GM21619 (cell line): ENCODE measurements at regions not wholly inside any gene's neighbourhood (a gene's known extent, or its start where the extent isn't known, plus 50 kb on each side); places are given as distances from the start of the nearest gene placed in this dataset.

Experiments used
- ATAC-seq: cut with Tn5 transposase; IDR thresholded peaks from one replicate; pipeline ENCODE4 v1.9.1; 2021; ENCODE audit not compliant: unreplicated experiment

GRCh38 chr16:48905632-48906505 lies 295.9 kb upstream of the N4BP1 start:
- ATAC-seq = no peak

- ATAC-seq = no peak
Measured at GRCh38 chr16:48904333-48904732, 294.4 kb upstream of the N4BP1 start.

DNA sequence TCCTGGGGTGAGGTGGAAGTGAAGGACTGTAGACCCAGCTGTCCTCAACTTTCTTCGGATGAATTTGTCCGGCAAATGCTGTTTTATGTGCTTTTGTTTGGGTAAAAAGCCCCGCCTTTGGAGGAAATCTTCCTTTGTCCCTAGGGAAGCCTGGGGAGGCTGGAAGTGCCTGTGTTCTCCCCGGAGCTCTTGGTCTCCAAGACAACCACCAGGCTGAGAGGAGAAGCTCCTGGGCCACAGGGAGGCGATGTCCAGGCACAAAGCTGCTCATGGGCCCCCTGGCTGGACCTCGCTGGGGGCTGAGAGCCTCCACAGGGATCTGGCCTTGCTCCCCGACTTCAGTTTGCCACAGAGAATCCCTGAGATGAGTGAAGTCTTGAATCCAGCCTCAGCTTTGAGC lies 293.1 kb upstream of the N4BP1 start:
- ATAC-seq = no peak

GRCh38 chr16:48901712-48902374 lies 291.9 kb upstream of the N4BP1 start:
- ATAC-seq = no peak

- no peak for ATAC-seq
Measured at GRCh38 chr16:48899500-48899899, 289.5 kb upstream of the N4BP1 start.

- no peak for ATAC-seq
Measured at GRCh38 chr16:48897698-48898205, 287.8 kb upstream of the N4BP1 start.

DNA sequence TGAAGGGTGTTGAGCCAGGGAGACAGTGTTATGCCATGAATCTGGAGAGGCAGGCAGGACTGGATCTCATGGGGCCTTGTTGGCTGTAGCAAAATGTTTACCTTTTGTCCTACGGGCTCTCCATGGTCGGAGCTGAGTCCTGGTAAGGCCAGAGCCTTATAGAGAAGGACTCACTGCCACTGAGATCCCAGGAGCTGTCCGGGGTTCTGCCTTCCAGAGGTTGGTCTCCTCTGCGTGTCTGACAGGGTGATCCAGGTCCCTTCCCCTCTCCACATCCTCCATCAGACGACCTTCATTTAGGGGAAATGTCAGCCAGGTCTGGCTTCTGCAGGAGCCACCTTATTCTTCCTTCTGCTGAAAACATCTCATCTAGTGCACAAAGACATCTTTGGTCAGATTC lies 285.2 kb upstream of the N4BP1 start:
- no peak for ATAC-seq

DNA sequence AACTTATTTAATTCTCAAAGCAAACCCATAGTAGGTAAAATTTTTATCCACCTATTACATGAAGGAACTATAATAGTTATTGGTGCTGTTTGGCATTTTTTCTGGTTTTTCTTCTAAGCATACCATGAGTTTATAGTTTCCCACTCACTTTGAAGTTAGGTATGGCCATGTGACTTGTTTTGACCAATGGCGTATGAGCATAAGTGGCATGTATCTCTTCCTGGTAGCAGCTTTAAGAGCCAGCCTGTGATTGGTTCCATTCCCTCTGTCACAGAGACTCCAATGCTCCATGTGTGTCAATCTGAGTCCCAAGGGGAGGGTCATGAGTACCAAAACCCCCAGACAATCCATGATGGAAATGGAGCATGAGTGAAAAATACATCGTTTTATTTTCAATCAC lies 282.9 kb upstream of the N4BP1 start:
- ATAC-seq = no peak

DNA sequence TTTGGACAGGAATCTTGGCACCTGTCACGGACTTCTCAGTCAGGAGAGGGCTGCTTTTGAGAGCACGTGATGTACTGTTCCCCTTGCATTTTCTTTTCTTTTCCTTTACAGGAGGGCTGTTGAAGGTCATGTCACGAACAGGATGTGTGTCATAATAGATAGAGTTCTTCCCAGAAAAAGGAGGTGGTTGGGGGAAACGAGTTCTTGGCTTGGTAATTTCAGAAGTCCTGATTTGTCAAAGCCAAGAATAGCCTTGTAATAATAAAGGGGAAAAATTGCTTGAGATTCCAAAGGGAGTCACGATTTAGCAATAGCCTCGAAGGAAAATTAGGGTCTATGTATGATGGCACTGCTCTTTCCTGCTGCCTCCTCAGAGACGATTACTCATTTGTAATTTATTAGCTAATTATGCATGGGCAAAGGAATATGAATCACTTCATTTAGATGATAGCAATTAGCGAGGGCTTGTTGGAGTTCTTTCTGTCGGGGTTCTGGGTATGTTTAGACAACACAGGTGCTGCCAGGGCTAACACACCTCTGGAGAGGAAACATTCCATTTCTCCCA lies 277.7 kb upstream of the N4BP1 start:
- ATAC-seq = no peak

DNA sequence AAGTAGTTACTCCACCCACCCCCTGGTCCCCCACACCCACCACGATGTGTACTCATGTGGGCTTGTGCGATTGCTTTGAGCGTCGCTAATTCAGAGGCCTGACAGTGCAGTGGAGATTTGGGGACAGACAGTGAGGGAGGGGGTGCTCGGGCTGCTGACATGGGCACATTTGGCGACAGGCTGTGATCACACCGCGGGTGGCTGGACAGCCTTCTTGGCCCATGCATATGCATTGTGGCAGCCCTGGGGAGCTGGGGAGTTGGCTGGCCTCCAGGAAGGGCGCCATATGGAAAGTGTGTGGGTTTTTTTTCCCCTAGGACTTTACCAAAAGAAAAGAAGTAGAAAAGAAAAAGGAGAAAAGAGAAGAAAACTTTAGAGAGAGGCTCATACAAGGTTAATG lies 275.5 kb upstream of the N4BP1 start:
- no peak for ATAC-seq

- no peak for ATAC-seq
Measured at GRCh38 chr16:48881272-48881671, 271.3 kb upstream of the N4BP1 start.

DNA sequence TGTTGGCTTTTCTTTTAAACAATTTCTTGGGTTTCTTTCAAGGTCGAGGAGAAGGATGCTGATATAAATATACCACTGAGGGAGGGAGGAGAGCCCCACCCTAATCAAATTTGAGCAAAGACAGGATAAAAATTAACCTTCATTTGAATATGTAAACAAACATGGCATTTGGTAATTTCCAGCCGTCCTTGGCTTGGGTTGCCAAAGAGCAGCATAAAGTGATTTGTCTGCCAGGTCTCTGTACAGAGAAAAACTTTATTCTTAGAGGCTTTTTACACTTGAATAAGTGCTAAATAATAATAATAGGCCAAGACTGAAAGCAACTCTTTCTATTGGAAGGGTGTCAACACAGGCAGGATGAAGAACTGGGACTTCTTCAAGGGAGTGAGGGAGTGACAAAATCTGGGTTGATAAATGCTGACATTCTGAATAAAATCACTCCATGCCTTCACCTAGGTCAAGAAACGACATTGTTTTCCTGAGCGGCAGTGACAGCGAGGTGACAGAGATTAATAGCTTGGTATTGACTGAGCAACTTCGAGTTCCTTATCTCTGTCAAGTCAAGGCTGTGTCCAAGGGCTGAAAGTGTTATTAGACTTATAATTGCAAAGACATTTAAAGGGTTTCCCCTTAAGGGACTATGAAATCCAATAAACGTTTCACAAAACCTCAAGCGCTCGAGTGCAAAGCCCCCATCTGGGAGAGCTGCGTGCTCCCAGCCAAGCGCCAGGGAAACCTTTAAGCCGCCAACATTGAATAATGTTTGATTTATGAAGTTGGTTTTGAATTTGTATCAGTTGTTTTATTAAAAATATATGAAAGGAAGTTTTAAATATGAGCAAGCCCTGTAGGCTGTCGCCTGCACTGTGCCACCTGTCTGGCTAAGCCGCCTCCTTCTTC lies 269.5 kb upstream of the N4BP1 start:
- ATAC-seq = no peak

GRCh38 chr16:48877946-48878345 lies 268.0 kb upstream of the N4BP1 start:
- no peak for ATAC-seq

DNA sequence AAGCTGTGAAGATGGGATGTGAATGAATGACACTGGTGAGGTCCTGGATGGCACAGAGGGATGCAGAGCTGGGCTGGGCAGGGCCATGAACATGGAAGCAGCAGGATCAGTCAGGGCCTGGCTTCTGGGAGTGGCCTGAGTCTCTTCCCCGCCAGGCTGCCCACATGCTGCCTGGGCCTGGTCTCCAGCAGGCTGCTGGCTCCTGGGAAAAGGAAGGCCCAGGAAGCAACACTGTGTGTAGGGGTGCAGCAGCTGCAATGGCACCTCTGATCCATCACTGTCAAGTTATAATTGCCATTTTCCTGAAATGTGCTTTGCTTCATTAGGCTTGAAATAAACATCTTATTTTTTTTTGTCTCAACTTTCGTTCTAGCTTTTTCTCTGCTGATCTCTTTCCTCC lies 260.2 kb upstream of the N4BP1 start:
- no peak for ATAC-seq

- no peak for ATAC-seq
Measured at GRCh38 chr16:48865520-48865919, 255.5 kb upstream of the N4BP1 start.

- ATAC-seq = no peak
Measured at GRCh38 chr16:48864055-48864454, 254.1 kb upstream of the N4BP1 start.

- no peak for ATAC-seq
Measured at GRCh38 chr16:48862087-48862532, 252.1 kb upstream of the N4BP1 start.

GRCh38 chr16:48860341-48860740 lies 250.4 kb upstream of the N4BP1 start:
- no peak for ATAC-seq

- ATAC-seq = no peak
Measured at GRCh38 chr16:48852951-48853350, 243.0 kb upstream of the N4BP1 start.

DNA sequence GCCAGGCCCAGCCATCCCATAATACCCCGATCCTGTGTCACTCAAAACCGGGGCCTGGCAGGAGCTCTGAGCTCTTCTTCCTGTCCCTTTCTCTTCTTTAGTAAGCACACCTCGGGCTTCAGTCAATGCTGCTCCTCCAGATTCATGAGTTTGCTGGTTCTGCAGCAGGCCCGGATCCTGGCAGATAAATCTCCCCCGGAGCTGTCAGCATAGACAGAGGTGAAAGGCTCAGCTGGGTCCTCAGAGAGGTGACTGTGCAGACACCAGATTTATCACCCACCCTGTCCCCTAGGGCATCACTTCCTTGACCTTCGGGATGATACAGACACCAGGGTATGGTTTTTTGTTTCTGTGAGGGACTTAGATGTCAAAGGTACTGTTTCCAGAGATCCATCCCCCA lies 242.5 kb upstream of the N4BP1 start:
- ATAC-seq = no peak
